ENCODE measurements at regions not wholly inside any gene's neighbourhood (a gene's known extent, or its start where the extent isn't known, plus 50 kb on each side); places are given as distances from the start of the nearest gene placed in this dataset.

- in situ Hi-C loops (cut with MboI), result no loop called here
Observed at GRCh38 chrX:125782184-125782583, 383.9 kb downstream of the DCAF12L2 start.

GRCh38 chrX:125786316-125786715 is 379.8 kb downstream of the DCAF12L2 start:
- WGBS, 2 experiments (ENCODE audit: low coverage in 1 of 2, low lambda C conversion rate in 2 of 2, missing lambda C conversion rate in 2 of 2), result 0 to 13% methylated on average over 2 of the region's 2 CpGs
- Histone ChIP-seq H3K4me1 (ENCODE audit: insufficient read depth) (no peaks in the 10 kb centered on the region), H3K4me2 (ENCODE audit: unreplicated experiment) (no peak overlapping the region), H3K36me3 (ENCODE audit: low read depth) (no peaks in the 10 kb centered on the region), H3K79me2 (ENCODE audit: insufficient read depth) (no peaks in the 10 kb centered on the region), H3K4me3 (no peak overlapping the region), H3K27me3 (replicated peaks; ENCODE audit: insufficient read depth) (no peaks in the 10 kb centered on the region), H3F3A (ENCODE audit: insufficient read depth) (no peaks in the 10 kb centered on the region), H3K9me2 (ENCODE audit: insufficient read depth) (no peaks in the 10 kb centered on the region), H3K9me3 (ENCODE audit: low read depth) (no peaks in the 10 kb centered on the region), H3K9ac (no peak overlapping the region), H2AFZ (no peak overlapping the region), H4K20me1 (ENCODE audit: insufficient read depth) (no peaks in the 10 kb centered on the region), H3K27ac (no peak overlapping the region)
- TF ChIP-seq EZH2 (IDR thresholded peaks at IDR 0.05; ENCODE audit: insufficient read depth, poor library complexity, severe bottlenecking) (no peak), EZH2phosphoT487 (IDR thresholded peaks at IDR 0.05; ENCODE audit: insufficient read depth, low read depth) (no peak)
- DNase-seq, result no peak
- in situ Hi-C loops (cut with MboI), result no loop called here

More at GRCh38 chrX:125782184-125782583, 383.9 kb downstream of the DCAF12L2 start:
- Histone ChIP-seq H3K4me2 (ENCODE audit: unreplicated experiment) (no peak overlapping the region), H3K27me3 (replicated peaks; ENCODE audit: insufficient read depth) (no peaks in the 10 kb centered on the region), H3K79me2 (ENCODE audit: insufficient read depth) (no peaks in the 10 kb centered on the region), H3K9me2 (ENCODE audit: insufficient read depth) (no peaks in the 10 kb centered on the region), H3K4me1 (ENCODE audit: insufficient read depth) (no peaks in the 10 kb centered on the region), H4K20me1 (ENCODE audit: insufficient read depth) (no peaks in the 10 kb centered on the region), H2AFZ (no peak overlapping the region), H3K27ac (no peak overlapping the region), H3K36me3 (ENCODE audit: low read depth) (no peaks in the 10 kb centered on the region), H3K9ac (no peak overlapping the region), H3K9me3 (ENCODE audit: low read depth) (no peaks in the 10 kb centered on the region), H3F3A (ENCODE audit: insufficient read depth) (no peaks in the 10 kb centered on the region), H3K4me3 (no peak overlapping the region)
- TF ChIP-seq EZH2 (IDR thresholded peaks at IDR 0.05; ENCODE audit: insufficient read depth, poor library complexity, severe bottlenecking), result no peak
- TF ChIP-seq EZH2phosphoT487 (IDR thresholded peaks at IDR 0.05; ENCODE audit: insufficient read depth, low read depth), result no peak
- WGBS, 2 experiments (ENCODE audit: low coverage in 1 of 2, low lambda C conversion rate in 2 of 2, missing lambda C conversion rate in 2 of 2), result 0 to 11% methylated on average over 1 to 2 of the region's 2 CpGs
- no peak for DNase-seq

- H3K27ac ChIP-seq, result no peak overlapping the region
- no peaks in the 10 kb centered on the region for H3K27me3 ChIP-seq (replicated peaks; ENCODE audit: insufficient read depth)
- no peak overlapping the region for H2AFZ ChIP-seq
- DNase-seq, result no peak
- no peaks in the 10 kb centered on the region for H3K79me2 ChIP-seq (ENCODE audit: insufficient read depth)
- in situ Hi-C loops (cut with MboI), result no loop called here
- H3K9ac ChIP-seq, result no peak overlapping the region
- no peaks in the 10 kb centered on the region for H3K9me2 ChIP-seq (ENCODE audit: insufficient read depth)
- WGBS, 2 experiments (ENCODE audit: low coverage in 1 of 2, low lambda C conversion rate in 2 of 2, missing lambda C conversion rate in 2 of 2), result 22 to 26% methylated on average over 4 of the region's 4 CpGs
- no peaks in the 10 kb centered on the region for H3K4me1 ChIP-seq (ENCODE audit: insufficient read depth)
- H3F3A ChIP-seq (ENCODE audit: insufficient read depth), result no peaks in the 10 kb centered on the region
- no peaks in the 10 kb centered on the region for H4K20me1 ChIP-seq (ENCODE audit: insufficient read depth)
- TF ChIP-seq EZH2phosphoT487 (IDR thresholded peaks at IDR 0.05; ENCODE audit: insufficient read depth, low read depth) (no peak), EZH2 (IDR thresholded peaks at IDR 0.05; ENCODE audit: insufficient read depth, poor library complexity, severe bottlenecking) (no peak)
- H3K4me2 ChIP-seq (ENCODE audit: unreplicated experiment), result no peak overlapping the region
- H3K4me3 ChIP-seq, result no peak overlapping the region
- no peaks in the 10 kb centered on the region for H3K36me3 ChIP-seq (ENCODE audit: low read depth)
- H3K9me3 ChIP-seq (ENCODE audit: low read depth), result no peaks in the 10 kb centered on the region
Observed at GRCh38 chrX:125791787-125792186, 374.3 kb downstream of the DCAF12L2 start.

DNA sequence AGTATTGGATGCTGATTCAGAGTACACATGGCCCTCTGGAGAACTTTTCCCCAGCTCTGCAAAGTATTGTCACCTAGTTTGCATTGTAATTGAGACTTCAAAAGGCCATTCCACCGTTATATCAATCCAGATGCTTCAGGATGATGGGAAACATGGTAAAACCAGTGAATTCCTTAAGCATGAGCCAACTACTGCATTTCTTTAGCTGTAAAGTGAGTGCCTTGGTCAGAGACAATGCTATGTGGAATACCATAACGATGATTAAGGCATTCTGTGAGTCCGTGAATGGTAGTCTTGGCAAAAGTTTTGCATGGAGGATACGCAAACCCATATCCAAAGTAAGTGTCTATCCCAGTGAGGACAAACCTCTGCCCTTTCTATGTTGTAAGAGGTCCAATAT is 355.2 kb downstream of the DCAF12L2 start:
- Histone ChIP-seq H3K9me2 (ENCODE audit: insufficient read depth) (no peaks in the 10 kb centered on the region), H3F3A (ENCODE audit: insufficient read depth) (no peaks in the 10 kb centered on the region), H3K27me3 (replicated peaks; ENCODE audit: insufficient read depth) (no peaks in the 10 kb centered on the region), H3K27ac (no peak overlapping the region), H3K9me3 (ENCODE audit: low read depth) (no peaks in the 10 kb centered on the region), H3K36me3 (ENCODE audit: low read depth) (no peaks in the 10 kb centered on the region), H3K4me1 (ENCODE audit: insufficient read depth) (no peaks in the 10 kb centered on the region), H3K79me2 (ENCODE audit: insufficient read depth) (no peaks in the 10 kb centered on the region), H2AFZ (no peak overlapping the region), H4K20me1 (ENCODE audit: insufficient read depth) (no peaks in the 10 kb centered on the region), H3K4me3 (no peak overlapping the region), H3K9ac (no peak overlapping the region), H3K4me2 (ENCODE audit: unreplicated experiment) (no peak overlapping the region)
- TF ChIP-seq EZH2 (IDR thresholded peaks at IDR 0.05; ENCODE audit: insufficient read depth, poor library complexity, severe bottlenecking) (no peak), EZH2phosphoT487 (IDR thresholded peaks at IDR 0.05; ENCODE audit: insufficient read depth, low read depth) (no peak)
- 37 to 47% methylated on average over 4 of the region's 4 CpGs for WGBS, 2 experiments (ENCODE audit: low coverage in 1 of 2, low lambda C conversion rate in 2 of 2, missing lambda C conversion rate in 2 of 2)
- DNase-seq, result no peak
- in situ Hi-C loops (cut with MboI), result no loop called here

DNA sequence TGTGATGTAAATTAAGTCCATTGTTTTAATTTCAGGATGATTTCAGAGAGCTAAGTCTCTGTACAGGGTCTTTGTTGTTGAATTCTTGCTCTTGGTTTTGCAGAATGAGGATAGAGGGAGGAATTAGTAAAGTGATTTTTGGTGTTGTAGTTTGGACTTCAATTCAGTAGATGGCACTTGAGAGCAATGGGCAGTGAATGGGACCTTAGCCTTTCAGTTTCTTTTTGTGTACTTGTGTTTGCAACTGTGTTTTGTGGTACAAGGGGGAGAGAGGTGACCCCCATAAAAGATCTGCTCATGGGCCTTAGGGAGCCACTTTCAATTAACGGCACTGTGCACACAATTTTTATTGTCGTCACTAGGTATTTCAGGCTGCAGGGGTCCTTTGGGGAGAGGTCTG is 340.0 kb downstream of the DCAF12L2 start:
- no peaks in the 10 kb centered on the region for H3K36me3 ChIP-seq (ENCODE audit: low read depth)
- H3K27ac ChIP-seq, result no peak overlapping the region
- H3K9ac ChIP-seq, result no peak overlapping the region
- H3K9me3 ChIP-seq (ENCODE audit: low read depth), result no peaks in the 10 kb centered on the region
- no peaks in the 10 kb centered on the region for H3K79me2 ChIP-seq (ENCODE audit: insufficient read depth)
- no peak overlapping the region for H3K4me3 ChIP-seq
- H2AFZ ChIP-seq, result no peak overlapping the region
- TF ChIP-seq EZH2phosphoT487 (IDR thresholded peaks at IDR 0.05; ENCODE audit: insufficient read depth, low read depth) (no peak), EZH2 (IDR thresholded peaks at IDR 0.05; ENCODE audit: insufficient read depth, poor library complexity, severe bottlenecking) (no peak)
- no peak for DNase-seq
- no peaks in the 10 kb centered on the region for H3K4me1 ChIP-seq (ENCODE audit: insufficient read depth)
- 36 to 39% methylated on average over 2 of the region's 2 CpGs for WGBS, 2 experiments (ENCODE audit: low coverage in 1 of 2, low lambda C conversion rate in 2 of 2, missing lambda C conversion rate in 2 of 2)
- no peaks in the 10 kb centered on the region for H3F3A ChIP-seq (ENCODE audit: insufficient read depth)
- no peak overlapping the region for H3K4me2 ChIP-seq (ENCODE audit: unreplicated experiment)
- H3K27me3 ChIP-seq (replicated peaks; ENCODE audit: insufficient read depth), result no peaks in the 10 kb centered on the region
- in situ Hi-C loops (cut with MboI), result no loop called here
- no peaks in the 10 kb centered on the region for H3K9me2 ChIP-seq (ENCODE audit: insufficient read depth)
- no peaks in the 10 kb centered on the region for H4K20me1 ChIP-seq (ENCODE audit: insufficient read depth)
